LNCaP clone FGC (cell line): ENCODE measurements at regions not wholly inside any gene's neighbourhood (a gene's known extent, or its start where the extent isn't known, plus 50 kb on each side); places are given as distances from the start of the nearest gene placed in this dataset.

ENCODE experiments used
- DNase-seq: peaks from one replicate; pipeline ENCODE4 v3.0.0-alpha.2; 2011; ENCODE audit warnings: low read depth
- H3K4me3 ChIP-seq: 2 replicates; pipeline ENCODE4 v1.5.1; 2011; ENCODE audit warnings: mild to moderate bottlenecking, low read depth, low read length, control low read depth
- CTCF ChIP-seq: IDR thresholded peaks from 2 replicates; pipeline ENCODE4 v1.5.1; 2012; ENCODE audit warnings: mild to moderate bottlenecking; ENCODE audit not compliant: control insufficient read depth, insufficient read depth; ENCODE audit errors: extremely low read depth

- no peak for TF ChIP-seq CTCF
- DNase-seq: no peak
- no peak overlapping the region for H3K4me3 ChIP-seq
Observed at GRCh38 chr16:8182761-8183160, 407.6 kb downstream of the TMEM114 start.

DNA sequence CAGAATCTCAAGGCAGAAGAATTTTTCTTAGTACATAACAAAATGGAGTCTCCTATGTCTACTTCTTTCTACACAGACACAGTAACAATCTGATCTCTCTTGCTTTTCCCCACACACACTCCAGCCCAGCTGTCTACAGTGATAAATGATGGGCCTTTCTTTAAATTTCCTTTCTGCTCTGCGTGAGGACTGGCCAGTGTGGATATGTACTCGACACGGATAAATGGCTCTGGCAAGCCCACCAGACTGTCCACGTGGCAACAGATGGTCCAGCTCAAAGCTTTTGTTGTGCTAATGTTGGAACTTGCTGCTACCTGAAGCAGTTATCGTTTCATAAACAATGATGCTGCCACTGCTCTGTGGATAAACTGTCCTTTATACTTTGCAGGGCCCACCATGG, 410.7 kb downstream of the TMEM114 start:
- H3K4me3 ChIP-seq: no peak overlapping the region
- DNase-seq: no peak
- TF ChIP-seq CTCF: no peak

DNA sequence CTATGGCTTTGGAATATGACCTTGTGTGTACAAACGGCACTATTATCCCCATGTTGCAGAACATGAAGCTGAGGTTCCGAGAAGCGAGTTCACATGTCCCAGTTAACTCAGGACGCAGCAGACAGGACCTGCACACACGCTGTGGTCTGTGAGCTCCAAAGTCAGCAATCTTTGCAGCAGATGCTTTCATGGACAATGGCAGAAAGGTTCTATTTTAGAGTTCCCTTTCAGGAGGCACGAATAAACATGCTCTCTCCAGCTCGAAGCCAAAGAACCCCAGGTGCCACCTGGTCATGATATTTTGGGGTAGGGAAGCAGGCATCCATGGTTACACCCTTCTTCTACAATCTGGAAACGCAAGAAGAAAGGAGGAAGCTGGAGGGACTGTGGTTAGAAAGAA, 412.0 kb downstream of the TMEM114 start:
- DNase-seq: no peak

GRCh38 chr16:8175411-8175810, 414.9 kb downstream of the TMEM114 start:
- H3K4me3 ChIP-seq: no peak overlapping the region
- DNase-seq: no peak
- no peak for TF ChIP-seq CTCF

More for the DNA sequence above, 412.0 kb downstream of the TMEM114 start:
- no peak for TF ChIP-seq CTCF
- no peak overlapping the region for H3K4me3 ChIP-seq

GRCh38 chr16:8173111-8173644, 417.1 kb downstream of the TMEM114 start:
- peak; percentile 70 for DNase-seq
- no peak overlapping the region for H3K4me3 ChIP-seq
- TF ChIP-seq CTCF: peak; percentile 88

GRCh38 chr16:8172551-8172950, 417.8 kb downstream of the TMEM114 start:
- peak; percentile 25 for DNase-seq
- TF ChIP-seq CTCF: no peak
- H3K4me3 ChIP-seq: no peak overlapping the region

- DNase-seq: no peak
- H3K4me3 ChIP-seq: no peak overlapping the region
- no peak for TF ChIP-seq CTCF
Observed at GRCh38 chr16:8168016-8168415, 422.3 kb downstream of the TMEM114 start.
